ENCODE measurements at regions not wholly inside any gene's neighbourhood (a gene's known extent, or its start where the extent isn't known, plus 50 kb on each side); places are given as distances from the start of the nearest gene placed in this dataset.

- H4K5ac ChIP-seq (ENCODE audit: low read depth, low read length): no peak overlapping the region
- 0 out of 2 replicates have a peak, but pooled peaks cover 2% of the 10 kb centered on the region for H3K9me1 ChIP-seq (ENCODE audit: insufficient read depth, low read length)
- no CpG with 5 or more reads among the region's 2 CpGs for WGBS, 2 experiments (ENCODE audit: extremely low coverage in 2 of 2, insufficient read length in 1 of 2)
- H3K9me3 ChIP-seq (ENCODE audit: control insufficient read depth, insufficient read depth, low read length): no peaks in the 10 kb centered on the region
- H2BK15ac ChIP-seq (ENCODE audit: low read depth, low read length): no peak overlapping the region
- H3K27ac ChIP-seq (ENCODE audit: insufficient read depth, low read length): no peak overlapping the region
- no peak overlapping the region for H3K4me3 ChIP-seq (ENCODE audit: insufficient read depth, low read depth, low read length)
- no peak overlapping the region for H3K23ac ChIP-seq (ENCODE audit: low read depth, low read length)
- H3K56ac ChIP-seq (ENCODE audit: extremely low read depth, insufficient read depth, low read length): no peak overlapping the region
- no peak overlapping the region for H2BK20ac ChIP-seq (ENCODE audit: low read depth, low read length)
- no peak overlapping the region for H3K4me2 ChIP-seq (ENCODE audit: low read depth, low read length)
- in situ Hi-C loops (cut with MboI; ENCODE audit: low sequenced_read_pairs) (no loop called here), dilution Hi-C loops (cut with HindIII; ENCODE audit: low sequenced_read_pairs, unreplicated experiment) (no loop called here), intact Hi-C loops (cut with micrococcal nuclease) (no loop called here)
- no peak overlapping the region for H3K14ac ChIP-seq (replicated peaks; ENCODE audit: low read depth, low read length)
- no peak overlapping the region for H4K8ac ChIP-seq (ENCODE audit: low read depth in 2 of 2, low read length in 2 of 2)
- H3K18ac ChIP-seq (ENCODE audit: low read depth, low read length): peak overlapping the region; percentile 16; the same call in 1 of the 2 replicates
- POLR2A ChIA-PET (ENCODE audit: unreplicated experiment): no interaction called here
- H4K91ac ChIP-seq (ENCODE audit: insufficient read depth, low read depth, low read length): no peak overlapping the region
- no peak overlapping the region for H3K4ac ChIP-seq (ENCODE audit: low read depth, low read length)
- no peak overlapping the region for H2AFZ ChIP-seq (replicated peaks; ENCODE audit: low read length, poor library complexity)
- no peak overlapping the region for H3K9ac ChIP-seq (ENCODE audit: low read depth, low read length)
- ATAC-seq (ENCODE audit: low read depth): no peak
- DNase-seq: no peak
- no peaks in the 10 kb centered on the region for H3K27me3 ChIP-seq (ENCODE audit: control insufficient read depth, insufficient read depth, low read length)
- no peak overlapping the region for H2AK9ac ChIP-seq (replicated peaks; ENCODE audit: low read depth, low read length, poor library complexity)
- no peak overlapping the region; the same call in 1 of the 2 replicates for H2BK120ac ChIP-seq (ENCODE audit: low read depth, low read length)
- BruUV-seq (replicated peaks): no TSS peak
- H4K20me1 ChIP-seq (ENCODE audit: insufficient read depth, low read length): no peaks in the 10 kb centered on the region
- H2AK5ac ChIP-seq (ENCODE audit: low read depth, low read length): no peak overlapping the region
- no peak overlapping the region for H2BK5ac ChIP-seq (ENCODE audit: low read depth, low read length, poor library complexity, severe bottlenecking)
- H3K79me1 ChIP-seq (ENCODE audit: low read depth in 1 of 2, low read length in 2 of 2): no peaks in the 10 kb centered on the region
- H3K4me1 ChIP-seq (ENCODE audit: control insufficient read depth, insufficient read depth, low read length): no peaks in the 10 kb centered on the region
- CTCF ChIA-PET: no interaction called here
- H3K36me3 ChIP-seq (ENCODE audit: control insufficient read depth, insufficient read depth, low read length): no peaks in the 10 kb centered on the region
- no peak for TF ChIP-seq FOS (IDR thresholded peaks at IDR 0.05; ENCODE audit: low read depth, low read length)
- TF ChIP-seq MAZ (IDR thresholded peaks at IDR 0.05; ENCODE audit: borderline replicate concordance, low read depth, low read length): no peak
- TF ChIP-seq SMC3 (IDR thresholded peaks at IDR 0.05; ENCODE audit: low read depth, low read length): no peak
- no peak for TF ChIP-seq BHLHE40 (IDR thresholded peaks at IDR 0.05; ENCODE audit: low read depth, low read length)
- TF ChIP-seq RFX5 (IDR thresholded peaks at IDR 0.05; ENCODE audit: low read depth, low read length): no peak
Measured at GRCh38 chr10:36766415-36766810, 359.0 kb upstream of the ANKRD30A start.

All from IMR-90 (cell line).